Skin epidermis (tissue), 12 donors: ENCODE measurements at regions not wholly inside any gene's neighbourhood (a gene's known extent, or its start where the extent isn't known, plus 50 kb on each side); places are given as distances from the start of the nearest gene placed in this dataset.
"Not testable (repeated sequence)": the region's sequence is repeated elsewhere in the genome, so short reads cannot be mapped to it uniquely, and the experiment has no call there.

Experiments used
- H3K27ac ChIP-seq, 21 experiments: fragments of 200-600 bp; sonication (generic) in 11 of 21; one replicate each; pipeline ENCODE4 v1.5.0; 2020; ENCODE audit warnings: mild to moderate bottlenecking in 3 of 21, inconsistent platforms in 2 of 21, moderate library complexity in 2 of 21
- H3K4me3 ChIP-seq, 7 experiments: fragments of 200-600 bp; sonication (generic) in 2 of 7; one replicate each; pipeline ENCODE4 v1.5.0; 2020; ENCODE audit warnings: inconsistent platforms in 2 of 7, mild to moderate bottlenecking in 2 of 7, moderate library complexity in 1 of 7

DNA sequence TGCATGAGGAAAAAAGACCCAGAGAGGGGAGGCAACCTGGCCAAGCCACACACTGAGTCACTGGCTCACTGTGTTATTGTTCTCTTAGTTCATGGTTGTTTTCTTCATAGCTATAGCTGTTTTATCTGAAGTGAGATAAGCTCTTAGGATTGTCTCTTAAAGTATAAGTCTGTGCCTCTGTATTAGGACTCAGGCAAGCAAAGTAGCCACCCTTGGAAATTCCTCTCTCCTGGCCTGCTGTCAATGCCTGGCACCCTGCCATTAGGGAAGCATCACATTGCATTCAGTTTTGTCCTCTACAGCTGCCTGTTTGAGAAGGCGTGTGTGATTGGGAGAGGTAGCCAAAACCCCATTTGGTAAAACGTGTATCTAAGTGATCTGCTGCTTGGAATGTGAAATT, 147.4 kb upstream of the GLRA1 start:
- no peak overlapping the region for H3K4me3 ChIP-seq
- no peak overlapping the region for H3K27ac ChIP-seq

DNA sequence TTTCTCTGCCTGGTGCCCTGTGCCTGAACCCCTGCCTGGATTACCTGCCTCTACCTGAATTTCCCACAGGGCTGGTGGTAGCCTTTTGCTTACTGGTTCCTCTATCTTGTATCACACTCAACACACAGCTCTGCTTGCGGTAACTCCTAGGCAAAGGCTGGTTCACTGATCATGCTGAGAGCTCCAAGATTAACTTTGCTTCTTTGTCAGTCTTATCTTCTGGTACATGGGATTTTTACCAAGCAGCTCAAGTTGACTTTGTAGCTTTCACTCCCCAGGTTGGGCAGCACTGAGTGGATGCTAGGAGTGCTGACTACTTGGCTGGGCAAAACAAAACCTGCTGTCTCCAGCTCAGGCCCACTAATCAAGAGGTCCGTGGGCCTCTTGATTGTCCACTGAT, 145.9 kb upstream of the GLRA1 start:
- H3K4me3 ChIP-seq = no peak overlapping the region
- H3K27ac ChIP-seq = no peak overlapping the region

DNA sequence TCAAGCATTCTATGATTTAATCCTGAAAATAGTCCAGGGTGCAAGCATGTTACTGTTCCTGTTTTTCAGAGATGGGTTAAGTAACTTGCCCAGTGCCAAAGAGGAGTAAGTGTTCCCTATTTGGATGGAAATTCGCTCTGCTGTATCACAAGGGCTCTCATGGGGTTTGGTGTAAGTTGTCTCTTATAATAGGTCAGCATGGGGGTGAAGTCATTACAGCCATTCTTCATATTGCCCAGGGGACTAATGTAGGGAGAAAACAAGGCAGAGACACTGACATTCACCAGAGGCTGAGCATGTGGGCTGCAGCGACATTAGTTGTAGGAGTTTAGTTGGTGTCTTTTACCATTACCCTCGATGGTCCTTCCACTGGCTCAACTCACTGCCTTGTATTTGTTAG, 142.1 kb upstream of the GLRA1 start:
- Histone ChIP-seq H3K4me3 (no peak overlapping the region), H3K27ac (no peak overlapping the region)

DNA sequence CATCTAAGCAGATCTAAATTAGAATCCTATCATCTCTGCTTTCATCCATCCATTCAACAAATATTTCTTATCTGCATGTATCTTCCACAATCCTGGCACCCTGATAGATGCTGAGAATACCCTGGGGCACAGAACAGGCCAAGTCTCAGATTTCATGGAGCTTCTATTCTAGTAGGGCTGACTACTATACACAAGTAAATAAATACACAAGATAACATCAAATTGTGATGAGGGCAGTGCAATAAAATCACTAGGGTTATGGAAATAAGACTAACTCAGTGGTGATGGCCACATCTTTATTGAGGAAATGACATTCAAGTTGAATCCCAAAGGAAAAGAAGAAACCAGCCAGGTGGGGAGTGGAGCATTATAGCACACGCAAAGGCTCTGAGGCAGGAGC, 138.4 kb upstream of the GLRA1 start:
- no peak overlapping the region for H3K4me3 ChIP-seq
- H3K27ac ChIP-seq = no peak overlapping the region

DNA sequence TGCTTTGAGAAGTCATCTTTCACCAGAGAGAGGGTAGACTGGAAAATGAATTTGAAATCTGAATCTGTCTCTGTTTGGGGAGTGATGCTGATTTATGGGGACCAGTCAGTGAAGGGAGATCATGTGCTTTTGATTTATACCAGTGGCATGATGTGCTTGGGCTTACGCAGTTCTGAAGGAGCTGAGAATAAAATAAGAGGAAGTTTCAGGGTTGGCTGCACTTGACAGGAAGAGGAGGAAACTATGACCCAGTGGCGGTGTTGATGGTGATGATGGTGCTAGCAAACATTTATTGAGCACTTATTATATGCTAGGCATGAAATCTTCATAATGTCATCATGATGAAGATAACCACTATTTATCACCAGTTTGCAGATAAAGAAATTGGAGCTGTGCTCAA, 136.4 kb upstream of the GLRA1 start:
- H3K4me3 ChIP-seq = no peak overlapping the region
- H3K27ac ChIP-seq = no peak overlapping the region

DNA sequence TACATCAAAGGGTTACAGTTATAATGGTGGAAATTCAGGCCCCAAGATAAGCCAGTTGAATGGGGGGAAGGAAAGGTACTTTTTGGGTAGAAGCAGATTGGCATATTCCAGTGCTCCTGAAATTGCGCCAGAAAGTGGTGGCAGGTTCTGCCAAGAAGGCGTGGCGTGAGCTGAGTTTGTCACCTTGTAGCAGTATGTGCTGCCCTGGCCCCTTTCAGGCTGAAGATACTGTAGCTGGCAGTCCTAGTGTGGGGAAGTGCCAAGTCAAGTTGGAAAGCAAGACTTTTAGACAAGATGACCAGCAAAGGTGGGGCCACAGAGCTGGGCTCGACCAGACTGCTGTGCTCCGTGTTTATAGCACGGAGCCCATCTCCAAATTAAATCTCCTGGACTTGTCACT, 133.6 kb upstream of the GLRA1 start:
- H3K27ac ChIP-seq = no peak overlapping the region
- H3K4me3 ChIP-seq = no peak overlapping the region

DNA sequence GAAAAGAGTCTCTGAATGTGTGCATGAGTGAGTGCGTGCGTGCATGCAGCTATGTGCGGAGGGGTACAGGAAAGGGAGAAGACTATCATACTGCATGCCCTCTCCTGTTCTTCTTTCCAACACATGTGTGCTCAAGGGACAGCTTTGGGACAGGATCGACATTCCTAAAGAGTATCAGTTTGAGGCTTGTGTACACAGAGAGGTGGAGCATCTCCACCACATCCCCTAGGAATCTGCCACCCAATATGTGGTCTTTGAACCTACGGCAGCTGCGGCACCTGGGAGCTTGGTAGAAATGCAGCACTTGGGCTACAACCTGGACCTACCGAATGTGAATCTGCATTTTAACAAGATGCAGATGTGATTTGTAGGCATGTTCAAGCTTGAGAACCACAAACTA, 132.3 kb upstream of the GLRA1 start:
- no peak overlapping the region for H3K27ac ChIP-seq
- no peak overlapping the region for H3K4me3 ChIP-seq

DNA sequence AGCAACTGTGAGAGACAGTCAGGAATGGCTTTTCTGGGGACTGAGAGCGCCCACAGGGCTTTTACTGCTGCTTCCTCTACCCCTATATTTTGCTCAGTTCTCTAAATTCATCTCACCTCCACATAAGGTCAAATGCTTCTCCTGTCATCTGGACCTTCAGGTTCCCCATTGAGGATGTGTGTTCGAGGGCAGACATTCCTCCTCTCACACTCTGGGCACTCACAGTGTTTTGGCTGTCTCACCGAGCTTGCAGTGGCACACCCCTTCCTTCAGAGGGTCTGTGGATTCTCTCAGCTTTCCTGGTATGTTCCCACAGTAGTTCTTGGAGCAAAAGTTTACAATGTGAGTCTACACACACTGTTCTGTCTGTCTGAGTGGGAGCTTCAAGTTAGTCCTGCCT, 127.8 kb upstream of the GLRA1 start:
- Histone ChIP-seq H3K4me3 (no peak overlapping the region), H3K27ac (no peak overlapping the region)

DNA sequence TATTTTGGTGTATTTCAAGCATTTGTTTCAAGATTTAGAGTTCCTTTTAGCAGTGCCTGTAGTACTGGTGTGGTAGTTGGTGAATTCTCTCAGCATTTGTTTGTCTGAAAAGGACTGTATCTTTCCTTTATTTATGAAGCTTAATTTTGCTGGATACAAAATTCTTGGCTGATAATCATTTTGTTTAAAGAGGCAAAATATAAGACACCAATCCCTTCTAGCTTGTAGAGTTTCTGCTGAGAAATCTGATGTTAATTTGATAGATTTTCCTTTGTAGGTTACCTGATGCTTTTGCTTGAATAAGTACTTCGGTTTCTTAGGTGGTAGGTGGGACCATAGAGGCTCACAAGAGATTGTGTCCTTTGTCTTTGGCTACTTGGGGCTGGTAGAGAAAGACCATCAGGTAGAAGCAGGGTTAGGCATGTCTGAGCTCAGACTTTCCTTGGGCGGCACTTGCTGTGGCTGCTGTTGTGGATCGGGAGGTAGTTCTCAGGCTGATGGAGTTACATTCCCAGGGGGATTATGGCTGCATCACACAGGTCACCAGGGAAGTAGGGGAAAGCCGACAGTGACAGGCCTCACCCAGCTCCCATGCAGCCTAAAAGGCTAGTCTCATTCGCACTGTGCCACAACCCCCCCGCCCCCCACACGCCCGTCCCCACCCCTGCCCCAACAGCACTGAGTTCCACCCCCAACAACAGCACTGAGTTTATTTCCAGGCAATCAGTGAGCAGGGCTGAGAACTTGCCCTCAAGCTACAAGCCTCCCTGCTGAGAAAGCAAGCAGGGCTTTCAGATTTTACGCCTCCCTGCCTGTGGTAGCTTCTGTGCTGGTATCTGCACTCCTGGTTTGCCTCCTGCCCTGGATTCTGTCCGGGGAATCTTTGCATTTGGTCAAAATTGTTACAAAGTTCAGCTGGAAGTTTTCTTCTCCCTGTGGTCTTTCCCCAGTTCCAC, 127.1 kb upstream of the GLRA1 start:
- H3K27ac ChIP-seq = no peak overlapping the region
- no peak overlapping the region for H3K4me3 ChIP-seq

DNA sequence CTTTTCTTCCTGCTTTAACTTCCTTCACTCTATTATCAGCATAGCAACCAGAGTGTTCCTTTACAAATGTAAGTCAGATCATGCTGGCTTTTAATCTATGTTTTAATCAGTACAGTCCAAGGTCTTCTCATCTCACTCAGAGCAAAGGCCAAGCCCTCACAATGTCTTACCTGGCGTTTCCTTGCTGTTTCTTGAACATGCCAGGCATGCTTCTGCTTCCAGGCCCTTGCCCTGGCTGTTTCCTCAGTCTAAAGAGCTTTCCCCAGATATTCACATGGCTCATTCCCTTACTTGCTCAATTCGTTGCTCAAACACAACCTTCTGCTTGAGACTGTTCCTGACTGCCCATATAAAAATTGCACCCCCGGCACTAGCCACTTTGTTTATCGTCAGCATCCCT, 121.7 kb upstream of the GLRA1 start:
- no peak overlapping the region for H3K27ac ChIP-seq
- H3K4me3 ChIP-seq = no peak overlapping the region

DNA sequence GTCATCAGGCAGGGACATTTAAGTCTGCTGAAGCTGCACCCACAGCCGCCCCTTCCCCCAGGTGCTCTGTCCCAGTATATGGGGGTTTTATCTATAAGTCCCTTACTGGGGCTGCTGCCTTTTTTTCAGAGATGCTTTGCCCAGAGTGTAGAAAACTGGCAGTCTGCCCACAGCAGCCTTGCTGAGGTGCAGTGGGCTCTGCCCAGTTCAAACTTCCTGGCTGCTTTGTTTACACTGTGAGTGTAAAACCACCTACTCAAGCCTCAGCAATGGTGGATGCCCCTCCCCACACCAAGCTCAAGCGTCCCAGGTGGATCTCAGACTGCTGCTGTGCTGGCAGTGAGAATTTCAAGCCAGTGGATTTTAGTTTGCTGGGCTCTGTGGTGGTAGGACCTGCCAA, 114.2 kb upstream of the GLRA1 start:
- not testable (repeated sequence) for H3K27ac ChIP-seq, H3K4me3 ChIP-seq

DNA sequence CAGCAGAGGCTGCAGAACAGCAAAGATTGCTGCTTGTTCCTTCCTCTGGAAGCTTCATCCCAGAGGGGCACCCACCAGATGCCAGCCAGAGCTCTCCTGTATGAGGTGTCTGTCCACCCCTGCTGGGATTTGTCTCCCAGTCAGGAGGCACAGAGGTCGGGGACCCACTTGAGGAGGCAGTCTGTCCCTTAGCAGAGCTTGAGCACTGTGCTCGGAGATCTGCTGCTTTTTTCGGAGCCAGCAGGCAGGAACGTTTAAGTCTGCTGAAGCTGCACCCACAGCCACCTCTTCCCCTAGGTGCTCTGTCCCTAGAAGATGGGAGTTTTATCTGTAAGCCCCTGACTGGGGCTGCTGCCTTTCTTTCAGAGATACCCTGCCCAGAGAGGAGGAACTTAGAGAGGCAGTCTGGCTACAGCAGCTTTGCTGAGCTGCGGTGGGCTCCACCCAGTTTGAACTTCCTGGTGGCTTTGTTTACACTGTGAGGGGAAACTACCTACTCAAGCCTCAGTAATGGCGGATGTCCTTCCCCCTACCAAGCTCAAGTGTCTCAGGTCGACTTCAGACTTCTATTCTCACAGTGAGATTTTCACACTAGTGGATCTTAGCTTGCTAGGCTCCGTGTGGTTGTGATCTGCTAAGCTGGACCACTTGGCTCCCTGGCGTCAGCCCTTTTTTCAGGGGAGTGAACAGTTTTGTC, 101.8 kb upstream of the GLRA1 start:
- not testable (repeated sequence) for H3K4me3 ChIP-seq
- peak overlapping the region in 4 of 21 experiments; percentile 22 to 63 (median 26) for H3K27ac ChIP-seq

DNA sequence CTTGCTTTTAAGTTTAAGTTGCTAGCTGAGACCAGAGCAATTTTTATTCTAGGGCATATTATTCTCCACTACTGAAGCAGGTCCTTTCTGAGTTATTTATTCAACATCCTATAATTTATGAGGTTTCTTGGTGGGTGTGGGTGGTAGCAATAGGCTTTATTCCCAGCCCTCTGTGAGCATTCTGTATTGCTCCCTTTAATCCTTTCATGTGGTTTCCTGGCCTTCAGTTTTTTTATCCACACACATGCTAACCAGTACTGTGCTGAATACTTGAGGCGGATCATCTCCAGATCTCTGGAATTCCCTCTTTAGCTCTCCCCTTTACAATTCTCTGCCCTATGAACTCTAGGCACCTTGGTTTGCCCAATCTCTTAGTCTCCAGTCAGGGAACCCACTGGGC, 91.8 kb upstream of the GLRA1 start:
- H3K27ac ChIP-seq = no peak overlapping the region

DNA sequence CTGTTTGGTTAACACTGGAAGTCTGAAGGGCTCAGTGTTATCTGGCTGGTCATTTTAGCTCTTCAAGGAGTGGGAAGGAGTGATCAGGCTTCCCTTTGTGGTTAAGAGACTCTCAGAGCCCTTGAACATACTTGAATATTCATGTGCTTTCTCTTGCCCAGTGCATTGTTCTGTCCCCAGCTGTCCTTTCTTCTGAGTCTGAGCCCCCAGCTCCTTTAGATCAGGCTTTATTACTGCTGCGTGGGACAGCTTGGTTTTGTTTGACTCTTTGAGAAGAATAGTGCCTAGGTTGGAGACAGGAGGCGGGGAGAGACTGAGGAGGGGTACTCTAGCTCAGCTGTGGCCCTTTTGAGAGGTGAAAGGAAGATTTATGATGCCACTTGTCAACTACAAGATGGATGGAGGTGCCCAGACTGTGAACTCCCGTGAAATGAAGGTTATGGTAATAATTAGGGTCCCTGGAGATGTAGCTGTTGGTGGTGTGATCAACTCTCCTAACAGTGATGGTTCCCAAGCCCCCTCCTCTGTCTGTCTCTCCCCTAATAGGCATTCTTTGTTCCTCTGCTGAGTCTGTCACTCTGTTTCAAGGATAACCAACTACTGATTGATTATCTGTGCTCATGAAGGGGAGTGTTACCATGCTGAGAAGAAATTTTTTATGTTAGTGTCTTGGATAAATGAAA, 83.1 kb upstream of the GLRA1 start:
- Histone ChIP-seq H3K27ac (no peak overlapping the region), H3K4me3 (no peak overlapping the region)

More for the DNA sequence above, 91.8 kb upstream of the GLRA1 start:
- no peak overlapping the region for H3K4me3 ChIP-seq

DNA sequence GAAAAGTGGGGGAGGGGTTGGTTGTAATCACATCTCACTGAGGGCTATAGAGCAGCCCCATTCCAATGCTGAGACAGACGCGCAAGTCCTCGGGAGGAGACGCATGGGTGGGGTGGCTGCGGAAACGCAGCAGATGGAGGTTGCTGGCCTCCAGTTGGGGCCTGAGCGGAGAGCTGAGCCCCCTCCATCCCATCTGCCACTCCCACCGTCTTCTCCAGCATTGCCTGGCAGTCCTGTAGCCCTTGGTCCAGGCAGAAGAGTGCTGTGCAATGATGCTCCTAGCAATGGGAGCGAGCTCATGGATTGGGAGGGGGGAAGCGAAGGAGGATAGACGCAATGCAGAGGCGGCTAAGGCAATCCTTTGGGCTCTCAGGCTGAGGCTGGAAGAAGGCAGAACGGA, 79.4 kb upstream of the GLRA1 start:
- H3K27ac ChIP-seq = no peak overlapping the region
- H3K4me3 ChIP-seq = no peak overlapping the region
